ENCODE measurements at regions not wholly inside any gene's neighbourhood (a gene's known extent, or its start where the extent isn't known, plus 50 kb on each side); places are given as distances from the start of the nearest gene placed in this dataset.

DNA sequence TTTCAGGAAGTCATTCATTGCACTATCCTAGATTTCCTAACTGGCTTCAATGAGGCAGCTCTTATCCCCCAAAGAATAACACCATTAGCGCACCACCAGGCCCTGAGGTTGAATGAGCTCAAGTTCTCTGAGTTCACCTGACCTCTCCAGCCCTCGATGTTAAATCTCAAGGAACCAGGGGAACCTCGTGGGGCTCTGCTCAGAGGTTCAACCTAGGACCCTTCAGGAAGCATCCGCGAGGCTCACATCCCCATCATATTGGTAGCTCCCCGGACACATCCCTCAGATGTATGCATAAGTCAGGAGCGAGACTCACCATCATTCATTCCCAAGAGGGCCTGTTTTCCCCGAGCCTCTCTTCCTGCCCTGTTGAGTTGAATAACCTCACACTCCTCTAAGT is 145.6 kb upstream of the KLHL29 start:
- TF ChIP-seq, protein P1, sequence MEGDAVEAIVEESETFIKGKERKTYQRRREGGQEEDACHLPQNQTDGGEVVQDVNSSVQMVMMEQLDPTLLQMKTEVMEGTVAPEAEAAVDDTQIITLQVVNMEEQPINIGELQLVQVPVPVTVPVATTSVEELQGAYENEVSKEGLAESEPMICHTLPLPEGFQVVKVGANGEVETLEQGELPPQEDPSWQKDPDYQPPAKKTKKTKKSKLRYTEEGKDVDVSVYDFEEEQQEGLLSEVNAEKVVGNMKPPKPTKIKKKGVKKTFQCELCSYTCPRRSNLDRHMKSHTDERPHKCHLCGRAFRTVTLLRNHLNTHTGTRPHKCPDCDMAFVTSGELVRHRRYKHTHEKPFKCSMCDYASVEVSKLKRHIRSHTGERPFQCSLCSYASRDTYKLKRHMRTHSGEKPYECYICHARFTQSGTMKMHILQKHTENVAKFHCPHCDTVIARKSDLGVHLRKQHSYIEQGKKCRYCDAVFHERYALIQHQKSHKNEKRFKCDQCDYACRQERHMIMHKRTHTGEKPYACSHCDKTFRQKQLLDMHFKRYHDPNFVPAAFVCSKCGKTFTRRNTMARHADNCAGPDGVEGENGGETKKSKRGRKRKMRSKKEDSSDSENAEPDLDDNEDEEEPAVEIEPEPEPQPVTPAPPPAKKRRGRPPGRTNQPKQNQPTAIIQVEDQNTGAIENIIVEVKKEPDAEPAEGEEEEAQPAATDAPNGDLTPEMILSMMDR (IDR thresholded peaks at IDR 0.05) = no peak
- no peak for TF ChIP-seq POLR2AphosphoS5 (IDR thresholded peaks at IDR 0.05)
- no peak for TF ChIP-seq POLR2A (IDR thresholded peaks at IDR 0.05)
